MG63 (cell line): ENCODE measurements at regions not wholly inside any gene's neighbourhood (a gene's known extent, or its start where the extent isn't known, plus 50 kb on each side); places are given as distances from the start of the nearest gene placed in this dataset.

Source experiments
- DNase-seq: peaks from one replicate; pipeline ENCODE4 v3.0.0-alpha.2; 2020
- H3K27me3 ChIP-seq: fragments of 250-450 bp; sonication (Bioruptor Pico); 2 replicates; pipeline ENCODE4 v1.5.1; 2020; ENCODE audit warnings: mild to moderate bottlenecking, moderate library complexity
- H3K36me3 ChIP-seq: fragments of 250-450 bp; sonication (Bioruptor Pico); 2 replicates; pipeline ENCODE4 v1.5.1; 2020; ENCODE audit warnings: mild to moderate bottlenecking, moderate library complexity
- H3K4me3 ChIP-seq: fragments of 250-450 bp; sonication (Bioruptor Pico); 2 replicates; pipeline ENCODE4 v1.5.1; 2020; ENCODE audit warnings: mild to moderate bottlenecking, moderate library complexity
- H3K9me3 ChIP-seq: fragments of 250-450 bp; sonication (Bioruptor Pico); 2 replicates; pipeline ENCODE4 v1.5.1; 2020; ENCODE audit warnings: mild to moderate bottlenecking, moderate library complexity

DNA sequence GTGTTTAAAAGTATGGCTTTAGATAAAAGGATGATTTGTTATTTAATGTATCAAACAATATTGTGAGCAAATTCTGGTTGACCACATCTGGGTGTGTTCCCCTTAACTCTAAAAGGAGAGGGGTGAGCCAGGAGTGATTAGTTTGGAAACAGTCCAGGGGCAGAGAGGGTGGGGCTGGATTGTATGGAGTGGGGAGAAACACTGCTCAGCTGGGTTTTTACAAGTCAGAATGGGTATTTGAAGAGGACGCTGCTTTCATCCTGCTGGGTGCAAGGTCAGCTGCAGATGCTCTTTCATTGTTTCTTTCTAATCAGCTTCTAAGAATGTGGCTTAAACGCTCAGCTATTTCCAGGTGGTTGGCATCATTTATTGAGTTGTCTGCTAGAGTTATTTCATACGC, 82.8 kb upstream of the LIMCH1 start:
- no peaks in the 10 kb centered on the region for H3K9me3 ChIP-seq
- no peak overlapping the region for H3K4me3 ChIP-seq
- no peaks in the 10 kb centered on the region for H3K36me3 ChIP-seq
- peak; percentile 23 for DNase-seq
- H3K27me3 ChIP-seq, result no peaks in the 10 kb centered on the region

DNA sequence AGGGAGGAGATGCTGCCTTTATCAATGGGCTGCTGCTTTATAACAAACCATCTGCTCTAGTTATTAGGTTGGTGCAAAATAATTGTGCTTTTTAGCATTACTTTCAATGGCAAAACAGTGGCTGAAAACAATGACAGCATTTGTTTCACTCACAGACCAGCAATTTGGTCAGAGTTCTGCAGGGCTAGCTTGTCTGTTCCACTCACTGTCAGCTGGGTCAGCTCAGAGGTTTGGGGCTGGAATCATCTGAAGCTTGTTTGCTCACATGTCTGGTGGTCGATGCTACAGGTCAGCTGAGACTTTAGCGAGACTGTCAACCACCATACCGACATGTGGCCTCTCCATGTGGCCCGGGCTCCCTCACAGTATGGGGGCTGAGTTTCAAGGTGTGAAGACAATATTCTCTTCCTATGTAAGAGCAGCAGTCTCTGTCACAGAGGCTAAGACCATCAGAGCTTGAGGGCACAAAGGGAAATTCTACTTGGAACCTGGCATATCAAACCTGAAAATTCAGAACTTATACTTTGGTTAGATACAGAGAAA, 81.3 kb upstream of the LIMCH1 start:
- H3K36me3 ChIP-seq, result no peaks in the 10 kb centered on the region
- no peaks in the 10 kb centered on the region for H3K9me3 ChIP-seq
- H3K4me3 ChIP-seq, result no peak overlapping the region
- no peaks in the 10 kb centered on the region for H3K27me3 ChIP-seq
- no peak for DNase-seq

- no peaks in the 10 kb centered on the region for H3K27me3 ChIP-seq
- H3K4me3 ChIP-seq, result no peak overlapping the region
- no peak for DNase-seq
- no peaks in the 10 kb centered on the region for H3K36me3 ChIP-seq
- H3K9me3 ChIP-seq, result no peaks in the 10 kb centered on the region
Measured at GRCh38 chr4:41458689-41459088, 79.3 kb upstream of the LIMCH1 start.

- DNase-seq, result no peak
- no peaks in the 10 kb centered on the region for H3K27me3 ChIP-seq
- no peaks in the 10 kb centered on the region for H3K36me3 ChIP-seq
Measured at GRCh38 chr4:41460641-41461040, 77.3 kb upstream of the LIMCH1 start.

GRCh38 chr4:41461780-41462307, 76.1 kb upstream of the LIMCH1 start:
- H3K4me3 ChIP-seq, result no peak overlapping the region
- no peaks in the 10 kb centered on the region for H3K27me3 ChIP-seq
- no peaks in the 10 kb centered on the region for H3K9me3 ChIP-seq
- DNase-seq, result no peak
- H3K36me3 ChIP-seq, result no peaks in the 10 kb centered on the region

More at GRCh38 chr4:41460641-41461040, 77.3 kb upstream of the LIMCH1 start:
- H3K4me3 ChIP-seq, result no peak overlapping the region
- no peaks in the 10 kb centered on the region for H3K9me3 ChIP-seq

DNA sequence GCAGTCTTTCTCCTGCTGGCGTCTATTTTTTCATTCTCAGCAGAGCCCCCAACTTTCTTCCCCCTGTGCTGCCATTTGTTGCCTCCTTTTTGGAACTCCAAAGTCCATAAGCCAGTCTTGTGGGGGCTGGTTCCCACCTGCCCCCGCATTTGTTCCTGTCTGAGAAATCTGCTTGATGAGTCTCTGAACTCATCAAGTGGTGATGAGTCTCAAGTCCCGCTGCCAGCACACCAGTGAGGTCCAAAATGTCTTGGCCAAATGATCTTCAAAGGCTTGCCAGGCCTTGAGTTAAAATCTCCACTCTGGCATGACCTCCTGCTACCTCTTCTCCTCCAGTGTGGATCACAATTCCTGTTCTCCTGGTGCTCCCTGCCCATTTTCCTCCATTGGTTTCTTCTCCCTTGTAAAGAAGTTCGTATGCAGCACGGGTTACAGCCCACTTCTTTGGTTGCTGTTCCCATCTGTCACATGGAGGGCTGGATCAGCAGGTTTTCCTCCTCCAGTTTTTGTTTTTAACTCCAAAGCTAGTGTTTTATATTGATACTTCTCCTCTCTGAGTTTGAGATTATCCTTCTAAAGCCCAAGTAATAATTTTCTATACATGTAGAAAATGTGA, 72.7 kb upstream of the LIMCH1 start:
- peak; percentile 47 for DNase-seq
- H3K9me3 ChIP-seq, result no peaks in the 10 kb centered on the region
- no peak overlapping the region for H3K4me3 ChIP-seq
- no peaks in the 10 kb centered on the region for H3K36me3 ChIP-seq
- no peaks in the 10 kb centered on the region for H3K27me3 ChIP-seq

DNA sequence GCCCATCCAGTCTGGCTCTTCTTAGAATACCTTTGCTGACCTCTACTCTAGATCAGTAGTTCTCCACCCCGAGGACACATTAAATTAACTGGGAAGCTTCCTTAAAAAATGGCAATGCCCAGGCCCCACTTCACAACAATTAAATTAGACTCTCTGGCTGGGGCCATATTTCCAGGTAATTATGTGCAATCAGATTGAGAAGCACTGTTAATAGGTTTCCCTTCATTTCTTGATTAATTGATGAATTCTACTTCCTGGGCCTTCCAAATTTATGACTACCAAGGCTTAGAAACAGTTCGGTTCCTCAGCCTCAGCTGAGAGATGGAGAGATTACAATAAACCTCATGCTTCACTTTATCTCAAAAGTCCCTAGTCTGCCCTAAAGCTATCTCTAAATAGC, 71.7 kb upstream of the LIMCH1 start:
- DNase-seq, result no peak
- Histone ChIP-seq H3K27me3 (no peaks in the 10 kb centered on the region), H3K9me3 (no peaks in the 10 kb centered on the region)

DNA sequence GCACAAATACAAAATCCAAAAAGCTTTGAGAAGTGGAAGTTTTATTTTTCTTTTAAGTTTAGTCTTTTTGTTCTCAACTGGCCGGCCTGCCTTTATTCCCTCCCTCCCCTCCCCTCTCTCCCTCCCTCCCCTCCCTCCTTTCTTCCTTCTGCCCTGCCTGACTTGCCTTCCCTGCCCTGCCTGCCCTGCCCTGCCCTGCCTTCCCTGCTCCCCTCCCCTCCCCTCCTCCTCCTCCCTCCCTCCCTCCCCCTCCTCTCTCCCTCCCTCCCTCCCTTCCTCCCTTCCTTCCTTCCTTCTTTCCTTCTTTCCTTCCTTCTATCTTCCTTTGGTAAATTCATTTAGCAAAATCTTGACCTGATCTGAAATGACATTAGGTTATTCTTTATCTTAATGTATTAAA, 69.8 kb upstream of the LIMCH1 start:
- DNase-seq, result no peak
- no peaks in the 10 kb centered on the region for H3K27me3 ChIP-seq
- H3K36me3 ChIP-seq, result no peaks in the 10 kb centered on the region
- H3K9me3 ChIP-seq, result no peaks in the 10 kb centered on the region
- no peak overlapping the region for H3K4me3 ChIP-seq

More for the DNA sequence above, 71.7 kb upstream of the LIMCH1 start:
- no peak overlapping the region for H3K4me3 ChIP-seq
- no peaks in the 10 kb centered on the region for H3K36me3 ChIP-seq

- no peaks in the 10 kb centered on the region for H3K27me3 ChIP-seq
- H3K9me3 ChIP-seq, result no peaks in the 10 kb centered on the region
- H3K4me3 ChIP-seq, result no peak overlapping the region
- DNase-seq, result no peak
- H3K36me3 ChIP-seq, result no peaks in the 10 kb centered on the region
Measured at GRCh38 chr4:41471126-41472071, 66.6 kb upstream of the LIMCH1 start.

DNA sequence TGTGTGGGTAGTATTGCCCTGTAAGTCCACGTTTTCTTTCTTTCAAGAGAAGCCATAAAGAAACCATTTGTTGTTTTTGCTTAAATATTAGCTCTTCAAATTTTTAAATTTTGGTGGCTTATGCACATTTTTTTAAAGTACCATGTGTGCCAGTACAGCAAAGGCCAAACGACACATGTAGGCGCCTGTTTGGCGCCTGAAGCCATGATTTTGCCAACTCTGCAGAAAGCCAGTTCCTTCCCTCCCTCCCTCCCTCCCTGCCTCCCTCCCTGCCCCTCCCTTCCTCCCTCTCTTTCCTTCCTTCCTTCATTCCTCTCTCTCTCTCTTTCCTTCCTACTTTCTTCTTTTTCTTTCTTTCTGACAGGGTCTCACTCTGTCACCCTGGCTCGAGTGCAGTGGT, 65.9 kb upstream of the LIMCH1 start:
- Histone ChIP-seq H3K27me3 (no peaks in the 10 kb centered on the region), H3K9me3 (no peaks in the 10 kb centered on the region), H3K4me3 (no peak overlapping the region), H3K36me3 (no peaks in the 10 kb centered on the region)
- no peak for DNase-seq

GRCh38 chr4:41473176-41473575, 64.8 kb upstream of the LIMCH1 start:
- Histone ChIP-seq H3K27me3 (no peaks in the 10 kb centered on the region), H3K36me3 (no peaks in the 10 kb centered on the region), H3K9me3 (no peaks in the 10 kb centered on the region), H3K4me3 (no peak overlapping the region)
- DNase-seq, result no peak

DNA sequence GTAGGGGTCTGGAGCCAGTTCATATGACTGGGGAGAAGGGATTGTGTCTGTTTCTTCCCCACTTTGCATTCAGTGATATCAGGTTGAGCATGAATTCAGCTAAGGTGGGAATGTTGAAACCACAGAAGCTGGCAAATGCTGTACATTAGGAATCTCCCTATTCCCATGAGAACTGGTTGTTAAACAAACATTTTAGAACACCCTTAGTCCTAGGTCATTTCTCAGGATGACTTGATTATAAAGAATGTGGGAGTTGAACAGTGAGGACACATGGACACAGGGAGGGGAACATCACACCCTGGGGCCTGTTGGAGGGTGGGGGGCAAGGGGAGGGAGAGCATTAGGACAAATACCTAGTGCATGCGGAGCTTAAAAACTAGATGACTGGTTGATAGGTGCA, 62.6 kb upstream of the LIMCH1 start:
- Histone ChIP-seq H3K27me3 (no peaks in the 10 kb centered on the region), H3K9me3 (no peaks in the 10 kb centered on the region)
- DNase-seq, result no peak

DNA sequence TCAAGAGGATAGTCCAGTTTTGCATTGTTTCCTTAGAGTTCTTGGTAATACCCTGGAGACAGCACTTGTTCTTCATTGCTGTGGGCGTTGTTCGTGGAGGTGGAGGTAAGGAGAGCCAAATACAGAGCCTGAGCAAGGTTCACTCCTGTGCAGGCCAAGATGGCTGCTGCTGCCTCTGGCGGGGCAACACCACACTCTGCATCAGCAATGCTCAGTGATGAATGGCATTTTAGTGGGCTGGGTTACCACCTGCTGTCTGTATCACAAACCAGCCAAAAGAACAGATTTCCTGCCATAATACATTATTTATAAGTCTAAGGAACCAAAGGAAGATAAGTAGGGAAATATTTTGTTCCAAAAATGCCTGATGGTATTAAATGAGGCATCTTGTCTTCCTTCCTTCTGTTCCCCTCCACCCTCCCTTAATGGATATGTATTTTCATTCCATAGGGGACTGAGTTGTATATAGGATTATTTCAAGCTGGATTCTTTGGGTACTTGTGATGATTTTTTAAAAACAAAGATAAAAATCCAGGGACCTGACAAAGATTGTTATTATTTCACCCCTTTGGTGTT, 61.6 kb upstream of the LIMCH1 start:
- DNase-seq, result no peak
- Histone ChIP-seq H3K27me3 (no peaks in the 10 kb centered on the region), H3K36me3 (no peaks in the 10 kb centered on the region), H3K9me3 (no peaks in the 10 kb centered on the region), H3K4me3 (no peak overlapping the region)

More for the DNA sequence above, 62.6 kb upstream of the LIMCH1 start:
- Histone ChIP-seq H3K4me3 (no peak overlapping the region), H3K36me3 (no peaks in the 10 kb centered on the region)

GRCh38 chr4:41477181-41477905, 60.6 kb upstream of the LIMCH1 start:
- no peaks in the 10 kb centered on the region for H3K9me3 ChIP-seq
- H3K36me3 ChIP-seq, result no peaks in the 10 kb centered on the region
- H3K4me3 ChIP-seq, result no peak overlapping the region
- no peaks in the 10 kb centered on the region for H3K27me3 ChIP-seq
- DNase-seq, result no peak

DNA sequence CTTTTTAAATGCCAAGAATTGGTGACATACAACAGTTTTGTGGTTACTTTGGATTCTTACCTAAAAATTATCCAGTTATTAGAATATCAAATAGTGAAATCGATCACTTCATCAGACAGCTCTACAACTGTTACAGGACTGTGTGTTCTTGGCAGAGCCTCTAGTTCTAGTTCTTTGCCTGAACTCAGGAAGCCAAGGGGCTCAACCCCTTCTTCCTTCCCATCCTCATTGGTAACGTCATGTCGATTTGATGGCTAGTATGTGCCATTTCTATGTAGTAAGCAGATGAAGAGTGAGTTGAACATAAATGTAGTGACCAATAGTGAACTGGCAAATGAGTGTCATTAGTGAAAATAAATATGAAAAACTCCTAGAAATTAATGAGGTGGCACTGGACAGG, 59.4 kb upstream of the LIMCH1 start:
- Histone ChIP-seq H3K4me3 (no peak overlapping the region), H3K36me3 (no peaks in the 10 kb centered on the region), H3K9me3 (no peaks in the 10 kb centered on the region), H3K27me3 (no peaks in the 10 kb centered on the region)
- no peak for DNase-seq

- Histone ChIP-seq H3K9me3 (no peaks in the 10 kb centered on the region), H3K27me3 (no peaks in the 10 kb centered on the region), H3K4me3 (no peak overlapping the region), H3K36me3 (no peaks in the 10 kb centered on the region)
- no peak for DNase-seq
Measured at GRCh38 chr4:41480896-41481311, 57.1 kb upstream of the LIMCH1 start.
